Glutamatergic neuron (in vitro differentiated cells): ENCODE measurements at regions not wholly inside any gene's neighbourhood (a gene's known extent, or its start where the extent isn't known, plus 50 kb on each side); places are given as distances from the start of the nearest gene placed in this dataset.

ENCODE experiments used
- DNase-seq: peaks from one replicate; pipeline ENCODE4 v3.0.0; 2022
- H3K27ac Mint-ChIP-seq: one replicate; pipeline ENCODE4 v1.8.0; 2020; ENCODE audit warnings: mild to moderate bottlenecking, mixed read lengths, inconsistent platforms; ENCODE audit not compliant: unreplicated experiment
- H3K27me3 Mint-ChIP-seq: one replicate; pipeline ENCODE4 v1.8.0; 2020; ENCODE audit warnings: mild to moderate bottlenecking, moderate library complexity, mixed read lengths, inconsistent platforms; ENCODE audit not compliant: unreplicated experiment
- H3K36me3 Mint-ChIP-seq: one replicate; pipeline ENCODE4 v1.8.0; 2020; ENCODE audit warnings: mild to moderate bottlenecking, mixed read lengths, inconsistent platforms; ENCODE audit not compliant: unreplicated experiment
- H3K4me1 Mint-ChIP-seq: one replicate; pipeline ENCODE4 v1.8.0; 2020; ENCODE audit warnings: mild to moderate bottlenecking, low read depth, mixed read lengths, inconsistent platforms; ENCODE audit not compliant: unreplicated experiment
- H3K4me3 Mint-ChIP-seq: one replicate; pipeline ENCODE4 v1.8.0; 2020; ENCODE audit warnings: mild to moderate bottlenecking, mixed read lengths, inconsistent platforms; ENCODE audit not compliant: unreplicated experiment
- H3K9me3 Mint-ChIP-seq: one replicate; pipeline ENCODE4 v1.8.0; 2020; ENCODE audit warnings: mild to moderate bottlenecking, moderate library complexity, mixed read lengths, inconsistent platforms; ENCODE audit not compliant: unreplicated experiment
- TF ChIP-seq, protein P1 (sequence below): fragments of 200-600 bp; sonication (generic); IDR thresholded peaks from one replicate; pipeline ENCODE4 v1.5.0; 2021; ENCODE audit not compliant: partially characterized antibody, unreplicated experiment

DNA sequence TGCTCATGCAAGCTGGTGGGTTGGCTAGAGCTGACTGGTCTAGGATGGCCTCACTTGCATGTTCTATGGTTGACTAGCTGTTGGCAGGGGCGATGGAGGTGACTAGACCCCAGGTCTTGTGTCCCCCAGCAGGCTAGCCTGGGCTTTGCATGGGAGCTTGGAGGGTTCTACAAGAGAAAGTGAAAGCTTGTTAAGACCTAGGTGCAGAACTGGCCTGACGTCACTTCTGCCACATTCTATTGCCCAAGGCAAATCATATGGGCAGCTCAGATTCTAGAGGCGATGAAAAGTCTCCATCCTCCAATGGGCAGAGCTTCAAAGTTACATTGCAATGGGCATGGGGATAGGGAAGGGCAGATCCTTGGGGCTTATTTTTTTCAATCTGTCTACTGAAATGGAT, 170.9 kb downstream of the MIAT start:
- TF ChIP-seq, protein P1, sequence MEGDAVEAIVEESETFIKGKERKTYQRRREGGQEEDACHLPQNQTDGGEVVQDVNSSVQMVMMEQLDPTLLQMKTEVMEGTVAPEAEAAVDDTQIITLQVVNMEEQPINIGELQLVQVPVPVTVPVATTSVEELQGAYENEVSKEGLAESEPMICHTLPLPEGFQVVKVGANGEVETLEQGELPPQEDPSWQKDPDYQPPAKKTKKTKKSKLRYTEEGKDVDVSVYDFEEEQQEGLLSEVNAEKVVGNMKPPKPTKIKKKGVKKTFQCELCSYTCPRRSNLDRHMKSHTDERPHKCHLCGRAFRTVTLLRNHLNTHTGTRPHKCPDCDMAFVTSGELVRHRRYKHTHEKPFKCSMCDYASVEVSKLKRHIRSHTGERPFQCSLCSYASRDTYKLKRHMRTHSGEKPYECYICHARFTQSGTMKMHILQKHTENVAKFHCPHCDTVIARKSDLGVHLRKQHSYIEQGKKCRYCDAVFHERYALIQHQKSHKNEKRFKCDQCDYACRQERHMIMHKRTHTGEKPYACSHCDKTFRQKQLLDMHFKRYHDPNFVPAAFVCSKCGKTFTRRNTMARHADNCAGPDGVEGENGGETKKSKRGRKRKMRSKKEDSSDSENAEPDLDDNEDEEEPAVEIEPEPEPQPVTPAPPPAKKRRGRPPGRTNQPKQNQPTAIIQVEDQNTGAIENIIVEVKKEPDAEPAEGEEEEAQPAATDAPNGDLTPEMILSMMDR: no peak
- peaks cover 2% of the 10 kb centered on the region for H3K27me3 Mint-ChIP-seq
- H3K36me3 Mint-ChIP-seq: no peaks in the 10 kb centered on the region
- no peak overlapping the region for H3K4me3 Mint-ChIP-seq
- H3K27ac Mint-ChIP-seq: no peak overlapping the region
- H3K4me1 Mint-ChIP-seq: no peaks in the 10 kb centered on the region
- no peak for DNase-seq
- H3K9me3 Mint-ChIP-seq: no peaks in the 10 kb centered on the region

DNA sequence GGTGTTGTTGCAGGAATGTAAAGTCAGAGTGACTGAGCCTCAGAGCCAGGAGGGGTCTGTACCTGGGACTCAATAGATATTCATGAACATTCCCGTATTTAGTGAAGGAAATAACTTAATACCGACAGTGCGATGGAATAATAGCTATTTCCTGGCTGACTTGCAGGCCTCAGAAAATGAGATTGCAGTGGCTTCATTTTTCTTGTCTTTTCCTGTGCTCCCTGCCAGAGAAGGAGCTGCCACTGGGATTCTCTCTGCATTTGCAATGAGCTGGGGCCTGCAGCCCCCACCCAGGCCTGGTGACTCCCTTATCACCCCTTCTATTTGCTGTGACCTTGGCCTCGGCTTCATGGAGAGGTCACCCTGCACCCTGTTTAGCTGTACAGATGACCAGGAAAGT, 173.4 kb downstream of the MIAT start:
- no peak for DNase-seq
- H3K9me3 Mint-ChIP-seq: peaks cover 3% of the 10 kb centered on the region
- H3K27ac Mint-ChIP-seq: no peak overlapping the region
- H3K4me1 Mint-ChIP-seq: peaks cover 10% of the 10 kb centered on the region
- TF ChIP-seq, protein P1: no peak
- peaks cover 7% of the 10 kb centered on the region for H3K36me3 Mint-ChIP-seq
- H3K27me3 Mint-ChIP-seq: peaks cover 5% of the 10 kb centered on the region
- H3K4me3 Mint-ChIP-seq: no peak overlapping the region

DNA sequence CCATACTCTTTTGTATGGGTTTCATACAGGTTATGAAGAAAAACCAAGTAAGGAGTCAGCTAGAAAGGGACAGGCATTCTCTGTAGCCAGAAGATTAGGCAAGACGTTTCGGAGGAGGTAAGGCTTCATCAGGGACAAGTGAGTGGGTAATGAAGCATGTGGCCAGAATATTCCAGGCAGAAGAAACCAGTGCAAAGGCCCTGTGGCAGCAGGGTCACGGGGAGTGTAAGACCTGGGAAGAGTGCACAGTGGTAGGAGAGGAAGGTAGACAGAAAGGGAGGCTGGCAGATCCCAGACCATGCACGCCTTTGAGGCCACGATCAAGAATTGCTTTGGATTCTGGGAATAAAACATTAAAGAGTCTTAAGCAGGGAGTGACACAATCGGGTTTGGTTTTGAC, 177.6 kb downstream of the MIAT start:
- peaks cover 10% of the 10 kb centered on the region for H3K4me1 Mint-ChIP-seq
- no peak for DNase-seq
- no peak overlapping the region for H3K4me3 Mint-ChIP-seq
- TF ChIP-seq, protein P1: no peak
- peaks cover 5% of the 10 kb centered on the region for H3K9me3 Mint-ChIP-seq
- no peak overlapping the region for H3K27ac Mint-ChIP-seq
- H3K36me3 Mint-ChIP-seq: peaks cover 7% of the 10 kb centered on the region
- H3K27me3 Mint-ChIP-seq: peaks cover 7% of the 10 kb centered on the region

DNA sequence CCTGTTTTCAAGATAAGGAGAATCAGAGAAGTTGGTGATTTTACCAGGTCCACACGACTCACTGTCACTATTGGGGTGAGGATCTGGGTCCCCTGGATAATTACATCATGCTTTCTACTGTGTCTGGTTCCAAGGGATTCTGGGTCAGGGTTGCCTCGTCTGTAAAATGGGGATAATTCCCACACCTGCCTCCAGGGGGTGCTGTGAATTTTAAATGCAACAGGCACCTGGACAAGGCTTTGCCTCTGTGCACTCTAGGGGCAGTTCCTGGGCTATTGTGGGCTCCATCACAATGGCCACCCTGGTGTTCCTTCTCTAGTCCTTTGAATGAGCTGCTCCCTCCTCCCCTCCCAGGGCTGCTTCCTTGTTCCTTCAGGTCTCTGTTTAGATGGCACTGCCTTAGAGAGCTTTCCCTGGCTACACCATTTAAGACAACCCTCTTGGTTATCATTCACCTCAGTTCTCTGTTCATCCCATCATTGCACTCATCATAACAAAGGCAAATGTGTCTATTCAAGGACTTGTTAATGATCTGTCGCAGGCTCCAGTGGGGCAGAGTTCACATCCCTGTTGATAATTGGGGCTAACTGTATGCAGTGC, 178.6 kb downstream of the MIAT start:
- DNase-seq: peak; percentile 51
- Mint-ChIP-seq H3K36me3 (peaks cover 11% of the 10 kb centered on the region), H3K27me3 (peaks cover 9% of the 10 kb centered on the region), H3K4me3 (no peak overlapping the region), H3K9me3 (peaks cover 5% of the 10 kb centered on the region), H3K4me1 (peaks cover 10% of the 10 kb centered on the region), H3K27ac (no peak overlapping the region)
- TF ChIP-seq, protein P1: peak; percentile 80

DNA sequence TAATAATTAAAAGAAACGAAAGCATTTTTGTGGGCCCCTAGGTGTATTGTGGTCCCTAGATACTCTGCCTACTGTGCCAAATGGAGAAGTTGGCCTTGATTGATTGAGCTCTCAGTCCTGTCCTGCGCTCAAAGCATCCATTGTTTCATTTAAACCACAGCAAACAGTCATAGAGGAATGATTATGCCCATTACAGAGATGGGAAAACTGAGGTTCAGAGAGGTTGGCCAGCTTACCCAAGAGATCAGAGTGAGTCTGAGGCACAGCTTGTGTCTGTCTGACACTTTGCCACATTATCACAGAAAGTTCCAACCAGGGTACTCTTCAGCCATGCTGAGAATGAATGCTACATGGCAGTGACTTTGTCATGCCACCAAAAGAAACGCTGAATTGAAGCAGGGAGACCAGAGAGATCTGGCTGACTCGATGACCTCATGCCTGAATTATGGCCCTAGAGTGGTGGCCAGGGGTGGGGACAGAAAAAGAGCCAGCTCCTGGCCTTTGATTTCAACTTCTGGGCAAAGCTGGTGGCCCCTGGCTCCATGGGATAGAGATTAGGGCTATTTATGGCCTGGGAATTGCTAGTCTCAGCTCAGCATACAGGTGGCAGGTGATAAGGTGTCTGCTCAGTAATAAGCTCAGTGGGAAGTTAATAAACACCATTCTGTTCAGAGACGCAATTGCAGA, 180.5 kb downstream of the MIAT start:
- peaks cover 11% of the 10 kb centered on the region for H3K36me3 Mint-ChIP-seq
- H3K27me3 Mint-ChIP-seq: peaks cover 7% of the 10 kb centered on the region
- TF ChIP-seq, protein P1: no peak
- H3K27ac Mint-ChIP-seq: no peak overlapping the region
- DNase-seq: no peak
- H3K4me3 Mint-ChIP-seq: no peak overlapping the region
- peaks cover 5% of the 10 kb centered on the region for H3K9me3 Mint-ChIP-seq
- peaks cover 10% of the 10 kb centered on the region for H3K4me1 Mint-ChIP-seq
